ENCODE measurements at regions not wholly inside any gene's neighbourhood (a gene's known extent, or its start where the extent isn't known, plus 50 kb on each side); places are given as distances from the start of the nearest gene placed in this dataset.
A peak's percentile ranks its signal among the peaks of the same experiment; 100 is the strongest.

DNA sequence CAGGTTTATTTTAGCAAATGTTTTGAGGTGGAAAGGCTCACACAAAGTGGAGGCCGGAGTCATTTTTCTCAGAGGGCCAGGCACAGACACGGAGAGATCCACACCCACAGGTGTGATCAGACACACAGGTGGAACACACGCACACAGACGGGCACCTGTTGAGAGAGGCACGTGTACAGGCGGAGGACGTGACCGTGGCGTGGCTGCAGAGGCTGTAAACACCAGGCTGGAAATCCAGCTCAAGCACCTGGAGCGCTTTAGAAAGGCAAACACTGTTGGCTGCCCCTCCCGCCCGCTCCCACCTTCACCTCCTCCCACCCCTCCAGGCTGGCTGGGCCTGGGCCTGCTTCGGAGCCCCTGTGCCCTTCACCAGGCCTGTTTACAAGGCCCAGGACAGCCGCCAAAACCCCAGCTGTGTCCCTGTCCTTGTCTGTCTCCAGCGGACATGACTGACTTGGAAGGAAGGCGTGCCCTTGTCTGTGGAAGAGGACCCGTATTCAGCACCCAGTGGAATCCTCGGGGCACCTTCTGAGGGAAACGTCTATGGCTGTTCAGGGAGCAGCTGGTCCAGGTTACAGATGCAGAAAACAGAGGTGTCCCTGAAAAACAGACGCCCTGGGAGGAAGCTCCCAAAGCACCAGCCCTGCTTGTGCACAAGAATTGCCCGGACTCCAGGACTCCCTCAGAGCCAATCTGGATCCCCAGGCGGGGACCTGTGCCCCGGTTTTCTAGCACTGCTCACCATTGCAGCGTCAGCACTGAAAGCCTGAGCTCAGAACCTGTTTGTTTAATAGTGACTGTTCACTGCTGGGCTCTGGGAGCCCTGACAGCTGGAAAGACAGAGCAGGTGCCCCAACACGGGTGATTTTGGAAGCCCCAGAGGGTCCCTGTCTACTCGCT, 134.3 kb upstream of the HAAO start:
- no peaks in the 10 kb centered on the region for H3K27me3 ChIP-seq (ENCODE audit: insufficient read depth, low read depth, severe bottlenecking)
- H3K27ac ChIP-seq = peak overlapping the region; percentile 82
- no peaks in the 10 kb centered on the region for H3K9me3 ChIP-seq (ENCODE audit: severe bottlenecking)
- DNase-seq = no peak
- H3K4me3 ChIP-seq (ENCODE audit: low read depth, low read length) = no peak overlapping the region
- TF ChIP-seq, protein P1, sequence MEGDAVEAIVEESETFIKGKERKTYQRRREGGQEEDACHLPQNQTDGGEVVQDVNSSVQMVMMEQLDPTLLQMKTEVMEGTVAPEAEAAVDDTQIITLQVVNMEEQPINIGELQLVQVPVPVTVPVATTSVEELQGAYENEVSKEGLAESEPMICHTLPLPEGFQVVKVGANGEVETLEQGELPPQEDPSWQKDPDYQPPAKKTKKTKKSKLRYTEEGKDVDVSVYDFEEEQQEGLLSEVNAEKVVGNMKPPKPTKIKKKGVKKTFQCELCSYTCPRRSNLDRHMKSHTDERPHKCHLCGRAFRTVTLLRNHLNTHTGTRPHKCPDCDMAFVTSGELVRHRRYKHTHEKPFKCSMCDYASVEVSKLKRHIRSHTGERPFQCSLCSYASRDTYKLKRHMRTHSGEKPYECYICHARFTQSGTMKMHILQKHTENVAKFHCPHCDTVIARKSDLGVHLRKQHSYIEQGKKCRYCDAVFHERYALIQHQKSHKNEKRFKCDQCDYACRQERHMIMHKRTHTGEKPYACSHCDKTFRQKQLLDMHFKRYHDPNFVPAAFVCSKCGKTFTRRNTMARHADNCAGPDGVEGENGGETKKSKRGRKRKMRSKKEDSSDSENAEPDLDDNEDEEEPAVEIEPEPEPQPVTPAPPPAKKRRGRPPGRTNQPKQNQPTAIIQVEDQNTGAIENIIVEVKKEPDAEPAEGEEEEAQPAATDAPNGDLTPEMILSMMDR (IDR thresholded peaks at IDR 0.05; ENCODE audit: low read depth, low read length) = no peak
- no peaks in the 10 kb centered on the region for H3K36me3 ChIP-seq

GRCh38 chr2:42925742-42926433, 133.5 kb upstream of the HAAO start:
- peak overlapping the region; percentile 82 for H3K27ac ChIP-seq

DNA sequence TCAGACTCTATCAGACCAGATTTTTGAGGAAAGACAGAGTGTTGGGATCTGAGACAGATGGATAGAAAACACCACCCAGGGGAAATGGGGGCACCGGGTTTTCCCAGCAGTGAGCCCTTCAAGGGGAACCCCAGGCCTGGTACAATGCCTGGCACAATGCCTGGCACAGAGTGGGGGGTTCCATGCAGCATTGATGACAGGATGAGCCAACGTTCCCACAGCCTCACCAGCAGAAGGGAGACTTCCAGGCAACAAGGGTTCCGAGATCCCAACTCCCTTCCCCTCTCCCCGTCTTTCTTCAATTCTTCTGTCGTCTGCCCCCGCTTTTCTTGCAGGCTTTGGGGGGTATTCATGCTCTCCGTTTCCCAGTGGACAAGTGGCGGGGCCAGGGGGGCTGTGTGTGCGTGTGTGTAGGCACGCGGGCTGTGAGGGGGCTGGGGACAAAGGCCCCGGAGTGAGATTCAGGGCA, 132.1 kb upstream of the HAAO start:
- Histone ChIP-seq H3K4me3 (ENCODE audit: low read depth, low read length) (no peak overlapping the region), H3K9me3 (ENCODE audit: severe bottlenecking) (no peaks in the 10 kb centered on the region), H3K27me3 (ENCODE audit: insufficient read depth, low read depth, severe bottlenecking) (no peaks in the 10 kb centered on the region), H3K27ac (peak overlapping the region; percentile 82), H3K36me3 (no peaks in the 10 kb centered on the region)
- no peak for DNase-seq
- TF ChIP-seq, protein P1 (IDR thresholded peaks at IDR 0.05; ENCODE audit: low read depth, low read length) = no peak

More at GRCh38 chr2:42925742-42926433, 133.5 kb upstream of the HAAO start:
- H3K27me3 ChIP-seq (ENCODE audit: insufficient read depth, low read depth, severe bottlenecking) = no peaks in the 10 kb centered on the region
- no peaks in the 10 kb centered on the region for H3K36me3 ChIP-seq
- DNase-seq = no peak
- TF ChIP-seq, protein P1 (IDR thresholded peaks at IDR 0.05; ENCODE audit: low read depth, low read length) = no peak
- H3K4me3 ChIP-seq (ENCODE audit: low read depth, low read length) = no peak overlapping the region
- no peaks in the 10 kb centered on the region for H3K9me3 ChIP-seq (ENCODE audit: severe bottlenecking)

GRCh38 chr2:42923580-42924417, 131.4 kb upstream of the HAAO start:
- H3K27me3 ChIP-seq (ENCODE audit: insufficient read depth, low read depth, severe bottlenecking) = no peaks in the 10 kb centered on the region
- DNase-seq = peak; percentile 72
- H3K4me3 ChIP-seq (ENCODE audit: low read depth, low read length) = no peak overlapping the region
- H3K36me3 ChIP-seq = no peaks in the 10 kb centered on the region
- peak overlapping the region; percentile 82 for H3K27ac ChIP-seq
- TF ChIP-seq, protein P1 (IDR thresholded peaks at IDR 0.05; ENCODE audit: low read depth, low read length) = no peak
- no peaks in the 10 kb centered on the region for H3K9me3 ChIP-seq (ENCODE audit: severe bottlenecking)

GRCh38 chr2:42922790-42923579, 130.6 kb upstream of the HAAO start:
- Histone ChIP-seq H3K36me3 (no peaks in the 10 kb centered on the region), H3K4me3 (ENCODE audit: low read depth, low read length) (no peak overlapping the region), H3K27me3 (ENCODE audit: insufficient read depth, low read depth, severe bottlenecking) (no peaks in the 10 kb centered on the region), H3K9me3 (ENCODE audit: severe bottlenecking) (no peaks in the 10 kb centered on the region), H3K27ac (peak overlapping the region; percentile 82)
- no peak for DNase-seq
- TF ChIP-seq, protein P1 (IDR thresholded peaks at IDR 0.05; ENCODE audit: low read depth, low read length) = no peak

All from WERI-Rb-1 (cell line).